HG03060 (cell line): ENCODE measurements at regions not wholly inside any gene's neighbourhood (a gene's known extent, or its start where the extent isn't known, plus 50 kb on each side); places are given as distances from the start of the nearest gene placed in this dataset.

Experiments used
- ATAC-seq: cut with Tn5 transposase; IDR thresholded peaks from one replicate; pipeline ENCODE4 v1.9.1; 2021; ENCODE audit warnings: low read depth, moderate number of reproducible peaks; ENCODE audit not compliant: unreplicated experiment

- no peak for ATAC-seq
Measured at GRCh38 chr13:22039961-22040360, 369.1 kb downstream of the FGF9 start.

GRCh38 chr13:22040810-22041364 lies 370.0 kb downstream of the FGF9 start:
- no peak for ATAC-seq

GRCh38 chr13:22041741-22042140 lies 370.9 kb downstream of the FGF9 start:
- ATAC-seq: no peak

- ATAC-seq: no peak
Measured at GRCh38 chr13:22047082-22047784, 376.4 kb downstream of the FGF9 start.

- ATAC-seq: no peak
Measured at GRCh38 chr13:22047785-22048104, 376.9 kb downstream of the FGF9 start.

GRCh38 chr13:22049384-22049783 lies 378.5 kb downstream of the FGF9 start:
- no peak for ATAC-seq

- no peak for ATAC-seq
Measured at GRCh38 chr13:22050951-22051563, 380.2 kb downstream of the FGF9 start.

GRCh38 chr13:22053053-22053452 lies 382.2 kb downstream of the FGF9 start:
- ATAC-seq: no peak

- no peak for ATAC-seq
Measured at GRCh38 chr13:22055259-22055658, 384.4 kb downstream of the FGF9 start.

- no peak for ATAC-seq
Measured at GRCh38 chr13:22060187-22060586, 389.3 kb downstream of the FGF9 start.

GRCh38 chr13:22061371-22061805 lies 390.5 kb downstream of the FGF9 start:
- ATAC-seq: peak; percentile 14

GRCh38 chr13:22061806-22062391 lies 391.0 kb downstream of the FGF9 start:
- peak; percentile 54 for ATAC-seq

- ATAC-seq: no peak
Measured at GRCh38 chr13:22062478-22063205, 391.8 kb downstream of the FGF9 start.

GRCh38 chr13:22063416-22064124 lies 392.7 kb downstream of the FGF9 start:
- no peak for ATAC-seq

- ATAC-seq: no peak
Measured at GRCh38 chr13:22064854-22065620, 394.2 kb downstream of the FGF9 start.

GRCh38 chr13:22073718-22074117 lies 402.8 kb downstream of the FGF9 start:
- no peak for ATAC-seq

- ATAC-seq: no peak
Measured at GRCh38 chr13:22074403-22074802, 403.5 kb downstream of the FGF9 start.

- no peak for ATAC-seq
Measured at GRCh38 chr13:22076658-22077057, 405.8 kb downstream of the FGF9 start.

- ATAC-seq: no peak
Measured at GRCh38 chr13:22077205-22077683, 406.4 kb downstream of the FGF9 start.

- ATAC-seq: no peak
Measured at GRCh38 chr13:22077764-22078163, 406.9 kb downstream of the FGF9 start.
